Coronary artery (tissue), 2 donors: ENCODE measurements at regions not wholly inside any gene's neighbourhood (a gene's known extent, or its start where the extent isn't known, plus 50 kb on each side); places are given as distances from the start of the nearest gene placed in this dataset.

Experiments used
- DNase-seq: peaks from one replicate; pipeline ENCODE4 v3.0.0-alpha.2; 2017; ENCODE audit warnings: low spot score
- H3K27ac ChIP-seq, 2 donors: fragments of 200-600 bp; sonication (generic); one replicate each; pipeline ENCODE4 v1.5.1; 2016 to 2019
- H3K4me3 ChIP-seq: fragments of 200-600 bp; sonication (generic); 2 replicates; pipeline ENCODE4 v1.5.1; 2016; ENCODE audit warnings: mild to moderate bottlenecking, moderate library complexity
- CTCF ChIP-seq: fragments of 200-600 bp; sonication (generic); IDR thresholded peaks from one replicate; pipeline ENCODE4 v1.5.1; 2019; ENCODE audit warnings: antibody characterized with exemption

- no peak for DNase-seq
- no peak overlapping the region for H3K27ac ChIP-seq
- no peak for TF ChIP-seq CTCF
- no peak overlapping the region for H3K4me3 ChIP-seq
These were observed 2471.5 kb downstream of the PCDH9 start for GRCh38 chr13:64758521-64759244.

GRCh38 chr13:64756621-64757020 is 2473.5 kb downstream of the PCDH9 start:
- no peak for TF ChIP-seq CTCF
- Histone ChIP-seq H3K4me3 (no peak overlapping the region), H3K27ac (no peak overlapping the region)
- DNase-seq: no peak

- Histone ChIP-seq H3K4me3 (no peak overlapping the region), H3K27ac (no peak overlapping the region)
- DNase-seq: no peak
- TF ChIP-seq CTCF: no peak
These were observed 2474.2 kb downstream of the PCDH9 start for GRCh38 chr13:64755961-64756360.

GRCh38 chr13:64753233-64754000 is 2476.7 kb downstream of the PCDH9 start:
- DNase-seq: no peak
- H3K4me3 ChIP-seq: no peak overlapping the region
- no peak overlapping the region for H3K27ac ChIP-seq
- TF ChIP-seq CTCF: no peak

- DNase-seq: no peak
These were observed 2480.8 kb downstream of the PCDH9 start for GRCh38 chr13:64749301-64749700.

GRCh38 chr13:64746845-64747244 is 2483.3 kb downstream of the PCDH9 start:
- TF ChIP-seq CTCF: no peak
- H3K4me3 ChIP-seq: no peak overlapping the region
- DNase-seq: no peak

More at GRCh38 chr13:64749301-64749700, 2480.8 kb downstream of the PCDH9 start:
- no peak for TF ChIP-seq CTCF
- Histone ChIP-seq H3K4me3 (no peak overlapping the region), H3K27ac (no peak overlapping the region)

GRCh38 chr13:64740493-64740892 is 2489.6 kb downstream of the PCDH9 start:
- Histone ChIP-seq H3K4me3 (no peak overlapping the region), H3K27ac (no peak overlapping the region)
- TF ChIP-seq CTCF: no peak
- DNase-seq: no peak

More at GRCh38 chr13:64746845-64747244, 2483.3 kb downstream of the PCDH9 start:
- H3K27ac ChIP-seq: no peak overlapping the region
